GM19463 (cell line): ENCODE measurements at regions not wholly inside any gene's neighbourhood (a gene's known extent, or its start where the extent isn't known, plus 50 kb on each side); places are given as distances from the start of the nearest gene placed in this dataset.
"Not testable (repeated sequence)": the region's sequence is repeated elsewhere in the genome, so short reads cannot be mapped to it uniquely, and the experiment has no call there.

ENCODE experiments used
- ATAC-seq: cut with Tn5 transposase; IDR thresholded peaks from one replicate; pipeline ENCODE4 v1.9.1; 2021; ENCODE audit warnings: mild to moderate bottlenecking, moderate library complexity; ENCODE audit not compliant: unreplicated experiment

DNA sequence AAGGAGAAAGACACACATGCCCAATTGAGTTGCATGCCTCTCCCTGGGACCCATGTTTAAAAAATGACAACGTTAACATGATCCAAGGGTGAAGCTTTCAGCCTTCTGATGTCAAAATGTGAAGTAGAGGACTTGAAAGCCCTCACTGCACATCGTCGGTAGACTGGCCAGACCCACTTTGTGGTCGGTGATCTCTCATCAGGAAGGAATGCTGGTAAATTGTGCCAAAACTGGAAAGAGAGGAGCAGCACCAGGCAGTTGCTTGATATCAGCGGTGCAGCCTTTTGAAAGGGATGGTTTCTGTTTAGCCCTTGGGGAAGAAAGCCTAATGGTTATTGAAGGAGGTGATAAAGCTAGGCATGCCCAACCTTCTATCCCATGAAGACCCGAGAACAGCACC is 125.3 kb upstream of the MARCHF11 start:
- no peak for ATAC-seq

- ATAC-seq: no peak
Measured at GRCh38 chr5:16296946-16297345, 117.4 kb upstream of the MARCHF11 start.

DNA sequence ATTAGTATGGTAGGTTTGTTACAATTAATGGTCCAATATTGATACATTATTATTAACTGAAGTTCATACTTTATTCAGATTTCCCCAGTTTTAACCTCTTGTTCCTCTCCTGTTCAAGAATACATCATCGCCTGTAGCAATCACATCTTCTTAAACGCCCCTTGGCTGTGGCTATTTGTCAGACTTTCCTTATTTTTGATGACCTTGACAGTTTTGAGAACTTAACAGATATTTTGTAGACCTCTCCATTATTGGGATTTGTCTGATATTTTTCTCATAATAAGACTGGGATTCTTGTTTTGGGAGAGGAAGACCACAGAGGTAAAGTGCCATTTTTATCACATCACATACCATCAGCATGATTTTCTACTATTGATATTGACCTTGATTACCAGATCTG is 112.3 kb upstream of the MARCHF11 start:
- no peak for ATAC-seq

- no peak for ATAC-seq
Measured at GRCh38 chr5:16291474-16291873, 111.9 kb upstream of the MARCHF11 start.

GRCh38 chr5:16283791-16284190 is 104.2 kb upstream of the MARCHF11 start:
- ATAC-seq: no peak

GRCh38 chr5:16276859-16277258 is 97.3 kb upstream of the MARCHF11 start:
- ATAC-seq: not testable (repeated sequence)

DNA sequence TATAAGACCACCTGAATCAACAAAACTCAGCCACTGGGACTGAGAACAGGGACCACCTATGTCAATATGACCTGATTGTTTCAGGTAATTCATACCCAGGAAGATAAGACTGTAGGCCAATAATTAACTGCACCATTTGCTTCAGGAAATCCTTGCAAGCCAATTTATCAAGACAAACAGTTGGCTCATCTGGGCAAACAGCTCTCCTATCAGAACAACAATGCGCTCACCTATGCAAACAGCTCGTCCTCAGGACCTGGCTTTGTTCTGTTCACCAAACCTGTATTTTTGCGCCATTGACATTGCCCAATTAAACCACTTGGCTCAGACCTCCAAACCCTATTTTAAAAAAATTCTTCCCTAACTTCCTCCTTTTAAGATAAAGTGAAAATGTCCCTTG is 92.3 kb upstream of the MARCHF11 start:
- ATAC-seq: no peak

DNA sequence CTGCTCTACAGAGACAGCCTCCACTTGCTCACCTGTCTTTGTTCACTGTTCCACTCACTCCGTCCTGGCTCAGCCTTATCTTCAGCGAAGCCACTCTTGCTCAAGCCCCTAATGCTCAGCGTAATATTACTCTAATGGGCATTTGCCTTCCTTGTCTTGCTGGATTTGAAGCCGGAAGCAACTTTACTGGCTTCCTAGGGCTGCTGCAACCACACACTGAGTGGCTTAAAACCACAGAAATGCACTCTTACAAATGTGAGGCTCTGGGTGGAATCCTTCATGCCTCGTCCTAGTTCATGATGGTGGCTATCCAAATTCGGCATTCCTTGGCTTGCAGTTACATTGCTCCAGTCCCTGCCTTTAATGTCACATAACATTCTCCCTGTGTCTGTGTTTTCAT is 85.5 kb upstream of the MARCHF11 start:
- no peak for ATAC-seq

DNA sequence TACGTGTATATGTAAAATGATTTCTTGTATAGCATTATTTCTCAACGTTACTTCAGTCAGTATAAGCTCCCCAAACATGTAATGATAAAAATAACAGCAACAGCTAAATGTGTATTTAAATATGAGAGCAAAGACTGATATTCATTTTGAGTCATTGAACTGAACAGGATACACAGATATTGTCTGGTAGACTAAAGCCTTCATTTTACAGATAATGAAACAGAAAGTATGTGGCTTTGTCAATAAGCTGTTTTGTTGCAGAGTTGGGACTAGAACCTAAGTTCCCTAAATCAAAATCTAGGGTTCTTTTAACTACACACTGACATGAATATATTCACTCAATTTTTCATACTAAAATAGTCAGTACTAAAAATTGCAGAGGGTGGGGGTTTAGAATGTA is 80.4 kb upstream of the MARCHF11 start:
- ATAC-seq: no peak

DNA sequence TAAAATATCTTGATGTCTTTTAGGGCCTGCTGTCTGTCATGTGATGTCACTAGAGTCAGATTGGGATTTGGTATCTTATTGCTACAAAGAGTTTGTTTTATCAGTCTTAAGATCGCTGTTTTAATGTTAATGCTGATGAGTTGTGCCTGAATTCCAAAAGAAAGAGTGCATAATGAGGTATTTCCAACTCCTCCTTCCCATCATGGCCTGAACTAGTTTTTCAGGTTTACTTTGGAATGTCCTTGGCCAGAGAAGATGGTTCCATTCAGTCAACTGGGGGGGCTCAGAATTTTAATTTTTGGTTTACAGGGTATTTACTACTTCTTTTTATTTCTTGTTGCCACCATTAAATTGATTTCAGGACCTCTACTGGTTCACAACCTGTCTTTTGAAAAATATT is 74.3 kb upstream of the MARCHF11 start:
- no peak for ATAC-seq

GRCh38 chr5:16245956-16246355 is 66.4 kb upstream of the MARCHF11 start:
- no peak for ATAC-seq

DNA sequence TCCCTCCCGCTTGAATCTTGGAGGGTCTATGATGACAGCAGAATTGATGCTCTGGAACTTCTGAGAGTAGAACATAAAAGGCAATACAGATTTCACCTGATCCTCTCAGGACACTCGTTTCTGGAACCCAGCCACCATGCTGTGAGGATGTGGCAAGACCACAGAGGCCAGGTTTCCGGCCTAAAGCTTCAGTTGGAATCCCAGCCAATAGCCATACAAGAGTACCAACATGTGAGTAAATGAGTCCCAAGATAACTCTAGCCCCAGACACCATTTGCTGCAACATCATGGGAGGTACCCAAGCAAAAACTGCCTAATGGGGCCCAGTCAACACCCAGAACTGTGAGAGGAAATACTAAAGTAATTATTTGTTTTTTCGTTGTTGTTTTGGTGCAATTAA is 65.7 kb upstream of the MARCHF11 start:
- ATAC-seq: no peak

DNA sequence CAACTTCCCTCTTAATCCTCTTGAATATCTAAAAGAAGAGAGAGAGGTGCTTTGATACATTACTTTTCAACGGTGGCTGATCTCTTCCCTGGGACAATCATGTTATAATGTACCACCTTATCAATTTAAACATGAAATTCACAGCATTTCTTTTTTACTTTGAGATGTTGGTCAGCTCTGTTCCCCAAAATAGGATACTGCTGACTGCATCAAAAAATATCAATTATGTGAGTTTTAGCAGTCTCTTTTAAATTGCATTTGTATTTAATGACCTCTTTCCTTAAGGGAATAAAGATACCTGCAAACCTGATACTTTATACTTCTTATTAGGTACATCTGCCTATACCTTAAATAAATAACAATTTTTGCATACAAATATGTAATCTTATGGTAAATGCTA is 58.4 kb upstream of the MARCHF11 start:
- no peak for ATAC-seq

DNA sequence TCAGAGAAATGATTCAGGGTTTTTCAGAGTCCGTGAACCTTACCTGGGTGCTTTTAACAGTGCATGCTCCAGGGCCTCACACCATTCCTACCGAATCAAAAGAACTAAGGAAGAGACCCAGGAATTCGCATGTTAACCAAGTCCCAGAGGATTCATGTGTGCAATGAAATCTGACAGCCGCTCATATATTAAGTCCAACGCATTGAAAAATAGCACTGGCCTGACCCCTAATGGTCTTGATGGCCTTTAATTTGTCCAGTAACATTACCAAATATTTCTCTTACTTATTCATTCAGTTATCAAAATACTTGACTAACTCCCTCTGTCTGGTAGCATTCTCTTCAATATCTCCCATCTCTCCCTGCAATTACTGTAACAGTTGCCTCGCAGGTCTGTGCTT is 55.0 kb upstream of the MARCHF11 start:
- ATAC-seq: no peak

- ATAC-seq: no peak
Measured at GRCh38 chr5:16233730-16234129, 54.1 kb upstream of the MARCHF11 start.

- no peak for ATAC-seq
Measured at GRCh38 chr5:16229357-16229940, 49.9 kb upstream of the MARCHF11 start.
